UCSD-AML1 (cell line): ENCODE measurements at regions not wholly inside any gene's neighbourhood (a gene's known extent, or its start where the extent isn't known, plus 50 kb on each side); places are given as distances from the start of the nearest gene placed in this dataset.
"Not testable (repeated sequence)": the region's sequence is repeated elsewhere in the genome, so short reads cannot be mapped to it uniquely, and the experiment has no call there.

Experiments used
- DNase-seq: peaks from one replicate; lab custom pipeline; 2025; ENCODE audit not compliant: unreplicated experiment; lab: John Stamatoyannopoulos, UW

DNA sequence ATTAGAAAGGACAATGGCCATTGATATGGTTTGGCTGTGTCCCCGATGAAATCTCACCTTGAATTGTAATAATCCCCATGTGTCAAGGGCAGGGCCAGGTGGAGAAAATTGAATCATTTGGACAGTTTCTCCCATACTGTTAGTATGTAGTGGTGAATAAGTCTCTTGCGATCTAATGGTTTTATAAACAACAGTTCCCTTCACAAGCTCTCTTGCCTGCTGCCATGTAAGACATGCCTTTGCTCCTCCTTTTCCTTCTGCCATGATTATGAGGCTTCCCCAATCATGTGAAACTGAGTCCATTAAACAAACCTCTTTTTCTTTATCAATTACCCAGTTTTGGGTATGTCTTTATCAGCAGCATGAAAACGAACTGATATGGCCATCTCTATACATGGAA is 302.7 kb downstream of the SFMBT2 start:
- no peak for DNase-seq

DNA sequence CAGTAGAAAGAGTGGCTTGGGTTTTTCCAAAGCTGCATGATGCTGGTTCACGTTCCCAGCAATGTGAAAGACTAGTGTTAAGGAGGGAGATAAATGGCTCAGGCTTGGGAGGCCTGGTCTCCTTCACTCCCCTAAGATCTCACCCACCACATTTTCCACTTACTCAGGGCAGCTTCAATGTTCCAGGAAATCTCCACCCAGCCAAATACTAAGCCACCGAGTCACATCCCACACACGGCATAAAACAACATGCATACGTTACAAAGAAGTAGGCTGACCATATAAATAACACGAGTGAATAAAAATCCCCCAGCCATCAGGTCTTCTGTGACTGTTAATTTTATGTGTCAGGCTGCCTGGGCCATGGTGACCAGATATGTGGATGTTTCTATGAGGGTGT is 303.5 kb downstream of the SFMBT2 start:
- DNase-seq: no peak

DNA sequence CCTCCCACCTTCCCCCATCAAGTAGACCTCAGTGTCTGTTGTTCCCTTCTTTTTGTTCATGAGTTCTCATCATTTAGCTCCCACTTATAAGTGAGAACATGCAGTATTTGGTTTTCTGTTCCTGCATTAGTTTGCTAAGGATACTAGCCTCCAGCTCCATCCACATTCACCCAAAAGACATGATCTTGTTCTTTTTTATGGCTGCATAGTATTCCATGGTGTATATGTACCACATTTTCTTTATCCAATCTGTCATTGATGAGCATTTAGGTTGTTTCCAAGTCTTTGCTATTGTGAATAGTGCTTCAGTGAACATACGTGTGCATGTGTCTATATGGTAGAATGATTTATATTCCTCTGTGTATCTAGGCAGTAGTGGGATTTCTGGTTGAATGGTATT is 306.5 kb downstream of the SFMBT2 start:
- not testable (repeated sequence) for DNase-seq

DNA sequence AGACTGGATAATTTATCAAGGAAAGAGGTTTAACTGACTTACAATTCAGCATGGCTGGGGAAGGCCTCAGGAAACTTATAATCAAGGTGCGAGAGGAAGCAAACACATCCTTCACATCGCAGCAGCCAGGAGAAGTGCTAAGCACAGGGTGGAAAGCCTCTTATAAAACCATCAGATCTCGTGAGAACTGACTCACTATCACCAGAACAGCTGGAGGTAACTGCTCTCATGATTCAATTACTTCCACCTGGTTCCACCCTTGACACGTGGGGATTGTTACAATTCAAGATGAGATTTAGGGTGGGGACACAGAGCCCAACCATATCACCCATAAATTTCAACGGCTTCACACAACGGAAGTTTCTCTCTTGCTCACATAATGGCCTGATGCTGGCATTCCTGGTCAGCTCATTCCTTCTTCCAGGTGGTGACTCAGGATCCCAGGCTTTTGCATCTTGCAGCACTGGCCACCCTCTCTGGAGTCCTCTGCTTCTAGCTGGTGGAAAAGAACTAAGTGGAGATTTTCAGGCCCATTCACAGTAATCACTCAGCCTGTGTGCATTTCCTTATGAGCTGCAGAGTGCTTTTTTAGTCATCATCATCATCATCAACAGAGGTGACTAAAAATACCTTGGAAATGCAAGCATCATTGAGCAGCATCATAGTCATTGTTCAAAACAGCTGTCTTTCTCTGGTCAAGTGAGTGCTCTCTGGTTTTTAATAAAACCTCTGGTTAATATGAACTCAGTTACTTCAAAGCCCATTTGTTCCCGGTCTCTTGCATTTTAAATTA is 308.1 kb downstream of the SFMBT2 start:
- no peak for DNase-seq

DNA sequence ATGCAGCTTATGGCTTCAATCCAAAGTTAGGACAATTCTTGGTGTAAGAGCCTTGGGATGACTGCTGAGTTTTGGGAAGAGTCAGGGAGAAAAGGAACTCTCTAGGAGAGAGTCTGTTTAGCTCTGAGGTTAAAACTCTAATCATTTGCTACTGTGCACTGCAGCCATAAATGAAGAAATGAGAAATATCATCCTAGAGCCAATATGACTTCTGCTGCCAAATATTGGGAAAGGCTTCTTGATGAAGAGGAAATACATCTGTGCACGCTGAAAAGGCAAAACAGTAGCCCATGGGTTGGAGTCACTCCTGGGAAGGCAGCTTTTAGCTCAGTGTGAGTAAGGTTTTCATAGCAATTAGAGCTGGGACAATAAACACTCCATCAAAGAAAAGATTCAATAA is 308.8 kb downstream of the SFMBT2 start:
- DNase-seq: no peak

DNA sequence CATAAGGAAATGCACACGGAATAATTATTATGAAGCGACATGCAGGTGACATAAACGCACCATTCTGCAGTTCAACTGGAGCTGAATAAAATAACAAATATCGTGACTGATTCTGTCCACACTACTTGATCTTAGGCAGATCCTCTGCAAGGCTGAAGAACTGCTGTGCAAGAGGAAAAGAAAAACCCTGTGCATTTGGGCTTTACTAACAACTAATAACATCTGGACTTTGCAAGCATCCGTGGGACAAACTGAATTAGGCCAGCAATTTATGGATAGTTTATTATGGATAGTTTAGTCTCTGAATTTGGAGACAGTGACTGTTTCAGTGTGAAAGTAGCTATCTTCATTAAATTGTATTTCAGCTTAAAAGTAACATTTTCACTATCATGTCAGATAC is 309.4 kb downstream of the SFMBT2 start:
- DNase-seq: no peak

DNA sequence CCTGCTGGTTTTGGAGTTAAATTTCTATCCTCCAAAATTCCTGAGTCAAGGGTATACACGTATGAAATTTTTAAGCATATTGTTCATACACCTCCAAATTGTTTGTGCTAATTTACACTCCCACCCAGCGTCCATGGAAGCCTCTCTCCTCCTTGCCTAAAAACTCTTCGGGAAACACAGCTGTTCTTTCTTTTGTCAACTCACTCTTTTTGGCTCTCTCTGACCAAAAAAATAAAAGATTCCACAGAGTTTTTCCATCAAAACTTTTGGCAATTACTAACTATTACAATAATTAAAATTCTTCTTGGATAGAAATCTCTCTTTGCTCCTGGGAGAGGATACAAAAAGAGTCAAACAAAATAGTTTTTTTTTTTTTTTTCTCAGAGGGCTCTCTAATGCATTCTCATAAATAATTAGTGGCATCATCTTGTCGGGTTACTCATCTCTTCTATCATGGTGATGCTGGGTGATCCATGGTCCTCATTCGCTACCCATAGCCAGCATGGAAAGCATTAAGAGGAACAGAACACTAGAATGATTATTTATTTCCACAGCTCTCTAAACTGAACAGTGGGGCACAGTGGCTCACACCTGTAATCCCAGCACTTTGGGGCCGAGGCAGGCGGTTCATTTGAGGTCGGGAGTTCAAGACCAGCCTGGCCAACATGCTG is 310.7 kb downstream of the SFMBT2 start:
- DNase-seq: no peak

DNA sequence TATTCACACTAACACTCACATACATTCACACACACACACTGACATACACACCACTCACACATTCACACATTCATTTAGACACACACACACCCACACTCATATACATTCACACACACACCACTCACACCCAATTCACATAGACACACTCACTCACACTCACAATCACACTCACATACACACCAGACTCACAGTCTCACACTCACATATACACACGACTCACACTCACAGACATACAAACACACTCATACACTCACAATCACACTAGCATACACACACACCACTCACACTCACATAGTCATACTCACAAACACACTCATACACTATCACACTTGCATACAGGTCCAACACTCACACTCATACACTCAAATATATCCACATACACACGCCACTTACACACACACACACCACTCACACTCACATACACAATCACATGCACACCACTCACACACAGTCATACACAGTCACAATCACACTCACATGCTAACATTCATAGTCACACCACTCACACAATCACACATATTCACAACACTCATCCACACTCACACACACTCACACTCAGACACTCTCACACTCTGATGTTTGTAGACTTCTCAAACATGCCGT is 312.6 kb downstream of the SFMBT2 start:
- no peak for DNase-seq

DNA sequence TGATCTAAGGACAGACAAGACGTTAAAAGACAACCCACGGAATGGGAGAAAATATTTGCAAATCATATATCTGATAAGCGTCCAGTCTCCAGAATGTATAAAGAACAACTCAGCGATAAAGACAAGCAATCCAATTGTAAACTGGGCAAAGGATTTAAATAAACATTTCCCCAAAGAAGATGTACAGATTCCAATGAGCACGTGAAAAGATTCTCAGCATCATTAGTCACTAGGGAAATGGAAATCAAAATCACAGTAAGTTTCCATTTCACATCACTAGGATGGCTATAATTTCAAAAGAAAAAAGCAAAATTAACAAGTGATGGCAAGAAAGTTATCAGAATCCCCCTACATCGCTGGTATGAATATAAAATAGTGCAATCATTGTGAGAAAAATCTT is 316.1 kb downstream of the SFMBT2 start:
- no peak for DNase-seq

DNA sequence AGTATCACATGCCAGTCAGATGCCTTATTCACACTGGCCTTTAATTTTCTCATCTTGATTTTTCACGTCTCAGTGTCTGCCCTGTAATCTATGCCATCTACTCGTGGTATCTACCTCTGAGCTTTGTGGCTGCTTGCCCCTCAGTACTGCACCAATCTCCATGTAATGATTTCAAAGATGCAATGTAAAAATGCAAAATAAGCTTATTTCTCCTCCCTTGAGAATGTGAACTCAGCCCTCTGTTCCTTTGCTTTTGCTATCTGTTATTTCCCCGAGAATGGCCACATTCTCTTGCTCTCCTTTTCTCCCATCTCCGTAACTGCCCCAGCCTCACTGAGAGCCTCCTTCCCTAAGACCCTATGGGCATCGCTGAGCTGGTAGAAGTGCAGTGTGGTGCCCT is 317.5 kb downstream of the SFMBT2 start:
- DNase-seq: no peak

DNA sequence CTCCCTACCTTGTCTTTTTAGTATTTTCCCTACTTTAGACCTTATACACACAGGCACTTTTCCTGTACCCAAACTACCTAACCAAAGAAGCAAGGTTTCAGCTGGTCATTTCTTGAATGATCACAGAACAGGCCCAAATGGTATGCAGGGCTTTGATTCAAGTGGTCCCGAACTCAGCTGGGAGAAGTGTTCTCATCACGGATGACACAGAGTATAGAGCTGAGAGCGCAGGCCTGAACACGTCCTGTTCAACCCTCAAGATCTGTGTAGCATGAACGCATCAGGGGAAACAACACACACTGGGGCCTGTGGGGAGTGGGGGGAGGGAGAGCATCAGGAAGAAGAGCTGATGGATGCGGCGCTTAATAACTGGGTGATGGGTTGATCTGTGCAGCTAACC is 318.2 kb downstream of the SFMBT2 start:
- no peak for DNase-seq

DNA sequence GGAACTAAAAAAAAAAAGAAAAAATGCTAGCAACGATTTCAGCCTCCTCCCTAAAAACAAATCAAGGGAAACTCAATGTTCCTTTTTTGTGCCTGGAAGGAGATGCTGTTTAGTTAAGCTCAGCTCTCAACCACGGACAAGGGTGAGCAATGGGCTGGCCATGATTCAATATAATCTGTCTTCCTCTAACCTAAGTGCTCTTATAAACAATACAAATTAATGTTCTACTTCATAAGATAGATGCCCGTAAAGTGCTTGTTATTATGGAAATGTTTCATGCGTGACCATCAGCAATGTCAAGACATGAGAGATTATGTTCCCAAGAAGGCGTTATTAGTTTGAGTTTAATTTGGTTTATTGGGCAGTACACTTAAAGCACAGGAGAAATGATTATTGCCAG is 320.3 kb downstream of the SFMBT2 start:
- no peak for DNase-seq

DNA sequence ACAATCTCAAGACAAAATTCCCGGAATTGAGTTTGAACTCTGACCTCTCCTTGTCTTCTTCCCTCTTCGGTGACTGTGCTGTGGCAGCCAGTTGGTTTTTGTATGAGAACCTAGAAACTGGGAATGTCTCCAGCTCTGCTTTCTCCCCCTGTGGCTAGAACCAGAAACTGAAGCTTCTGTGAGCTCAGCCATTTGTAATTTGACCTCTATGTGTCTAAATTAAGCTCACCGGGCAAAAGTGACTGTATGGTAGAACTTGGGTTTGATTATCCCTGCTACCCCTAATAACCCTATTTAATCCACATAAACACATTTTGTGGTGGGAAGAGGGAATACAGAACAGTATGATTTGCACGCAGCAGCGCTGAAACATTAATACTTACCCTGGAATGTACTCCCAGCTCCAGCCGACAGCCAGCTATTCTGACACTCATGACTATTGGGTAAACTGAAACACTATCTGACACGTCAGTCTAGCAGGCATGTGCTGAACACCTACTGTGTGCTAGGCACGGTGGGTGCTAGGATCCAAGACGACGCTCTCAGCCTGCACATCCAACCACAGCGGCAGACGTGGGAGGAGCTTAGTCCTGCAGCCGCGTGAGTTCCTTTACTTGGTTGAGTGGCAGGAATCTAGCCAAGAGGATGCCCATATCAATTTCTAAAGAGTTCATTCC is 324.8 kb downstream of the SFMBT2 start:
- no peak for DNase-seq

DNA sequence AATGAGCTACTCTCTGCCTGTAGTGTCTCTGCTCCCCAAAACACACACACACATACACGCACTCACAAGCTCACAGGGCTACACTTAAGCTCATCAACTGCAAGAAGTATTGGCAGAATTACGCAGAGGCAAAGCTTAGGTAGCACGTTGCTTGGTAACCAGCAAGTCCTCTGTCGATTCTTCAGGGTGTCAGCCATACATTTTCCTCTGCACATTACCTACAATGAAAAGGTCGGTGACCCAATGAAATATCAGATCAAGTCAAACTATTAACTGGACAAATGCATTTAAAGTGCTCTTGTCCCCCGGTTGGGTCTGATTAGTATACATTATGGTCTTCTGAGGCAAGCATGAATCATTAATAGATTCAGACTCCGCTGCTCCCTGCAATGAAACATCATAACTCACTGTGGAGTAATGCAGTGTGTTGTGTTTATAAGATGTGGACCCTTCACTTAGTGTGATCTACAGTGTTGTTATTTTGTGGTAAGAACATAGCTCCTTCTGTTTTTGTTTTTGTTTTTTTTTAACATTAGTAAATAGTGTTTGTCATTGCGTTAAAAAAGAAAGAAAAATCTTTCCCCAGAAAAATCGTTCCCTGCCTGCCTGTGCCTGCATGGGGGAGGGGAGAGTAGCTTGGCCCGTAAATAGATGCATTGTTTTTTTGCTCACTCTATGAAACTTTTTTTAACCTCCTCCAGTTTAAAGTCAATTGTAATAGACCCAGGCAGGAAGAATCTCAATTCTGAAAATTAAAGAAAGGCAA is 325.5 kb downstream of the SFMBT2 start:
- no peak for DNase-seq

DNA sequence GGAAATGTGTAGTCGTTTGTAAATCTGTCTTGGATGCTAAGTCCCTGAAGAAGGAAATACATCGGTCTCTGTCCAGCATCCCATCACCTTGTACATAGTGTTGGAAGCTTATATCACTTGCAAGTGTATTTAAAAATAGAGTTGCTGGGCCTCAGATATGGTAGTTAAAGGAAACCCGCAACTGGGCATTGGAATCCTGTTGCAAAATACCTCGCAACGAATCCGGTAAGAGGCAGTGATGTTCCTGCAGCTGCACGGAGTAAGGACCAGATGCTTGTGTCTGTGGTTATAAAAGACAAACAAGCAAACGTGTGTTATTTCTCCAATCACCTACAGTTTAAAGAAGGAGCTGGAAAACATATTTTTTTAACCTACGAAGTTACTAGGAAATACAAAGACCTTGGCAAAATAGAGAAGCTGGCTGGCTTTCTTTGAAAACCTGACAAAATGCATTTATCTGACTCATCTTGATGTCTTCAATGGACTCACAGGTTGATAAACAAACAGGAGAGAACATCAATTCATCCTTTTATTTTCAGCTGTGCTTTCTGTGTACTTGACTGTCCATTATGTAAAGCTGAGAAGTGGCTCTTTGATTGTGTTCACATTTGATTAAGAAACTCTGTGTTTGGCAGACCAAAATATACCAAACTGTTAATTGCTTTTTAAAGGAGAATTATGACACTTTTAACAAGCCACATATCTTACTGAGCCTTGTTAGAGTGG is 326.4 kb downstream of the SFMBT2 start:
- DNase-seq: peak; percentile 17

DNA sequence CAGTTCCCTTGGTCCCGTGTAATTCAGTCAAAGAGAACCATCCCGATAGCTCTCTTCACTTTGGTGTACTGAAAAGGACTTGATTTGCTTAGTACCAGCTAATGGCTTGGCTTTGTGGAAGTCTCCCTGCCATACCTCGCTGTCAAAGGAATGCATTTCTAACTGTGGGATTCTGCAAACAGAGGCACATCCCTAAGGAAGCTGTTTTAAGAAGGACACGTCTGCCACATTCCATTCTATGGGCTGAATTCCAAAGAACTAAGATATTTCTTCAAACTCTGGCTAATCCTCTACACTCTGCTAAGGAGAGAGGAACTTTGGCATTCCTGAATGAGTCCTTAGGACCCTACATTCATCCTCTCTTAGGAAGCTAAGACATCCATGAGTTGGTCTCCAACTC is 327.9 kb downstream of the SFMBT2 start:
- DNase-seq: no peak

DNA sequence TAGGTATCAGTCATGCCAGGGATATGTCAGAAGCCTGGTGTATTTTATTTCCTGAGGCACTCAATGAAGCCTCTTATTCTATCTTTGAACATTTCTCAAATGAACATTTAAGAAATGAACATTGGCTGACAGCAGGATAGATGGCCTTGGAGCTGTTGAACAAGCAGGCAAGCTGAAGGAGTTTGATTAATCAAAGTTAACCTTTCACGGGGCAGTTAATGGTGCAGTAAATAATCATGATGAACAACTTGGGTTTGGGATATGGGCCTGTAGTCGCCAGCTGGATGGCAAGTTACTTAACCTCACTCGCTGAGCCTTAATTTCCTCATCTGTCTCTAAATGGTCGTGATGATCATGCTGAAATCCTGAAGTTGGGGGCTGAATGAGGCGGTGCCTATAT is 333.0 kb downstream of the SFMBT2 start:
- DNase-seq: no peak

DNA sequence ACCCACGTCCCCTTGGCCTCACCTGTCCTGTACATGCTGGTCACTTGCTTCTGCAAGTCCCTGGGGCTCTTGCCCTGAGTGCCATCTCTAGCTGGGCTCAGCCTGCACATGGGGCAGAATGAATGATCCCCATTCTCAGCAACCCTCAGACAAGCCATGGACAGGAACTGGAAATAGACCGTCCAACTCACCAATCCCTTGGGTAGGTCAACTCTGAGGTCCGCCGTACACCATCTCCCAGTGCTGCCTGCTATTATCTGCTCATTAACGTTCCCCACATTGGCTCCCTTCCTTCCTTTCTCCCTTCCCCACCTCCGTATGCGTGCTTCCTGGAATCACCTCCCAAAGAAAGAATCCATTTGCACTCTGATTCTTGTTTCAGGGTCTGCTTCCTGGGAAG is 335.0 kb downstream of the SFMBT2 start:
- DNase-seq: no peak

DNA sequence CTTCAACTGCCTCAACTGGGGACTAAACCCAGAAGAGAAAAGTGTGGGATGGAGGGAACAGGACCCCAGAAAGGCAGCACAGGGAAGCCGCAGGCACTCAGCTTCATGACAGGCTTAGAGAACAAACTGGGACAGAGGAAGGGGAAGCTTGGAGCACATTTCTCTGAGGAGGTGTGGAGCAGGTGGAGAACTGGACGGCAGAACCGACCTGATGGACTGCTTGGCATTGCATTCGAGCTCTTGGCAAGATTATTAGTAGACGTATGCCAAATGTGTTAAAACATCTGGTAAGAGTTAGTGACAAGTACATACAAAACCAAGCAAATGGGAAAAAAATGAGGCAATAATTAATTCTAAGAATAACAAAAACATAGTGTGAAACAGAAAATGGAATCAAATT is 335.7 kb downstream of the SFMBT2 start:
- no peak for DNase-seq

DNA sequence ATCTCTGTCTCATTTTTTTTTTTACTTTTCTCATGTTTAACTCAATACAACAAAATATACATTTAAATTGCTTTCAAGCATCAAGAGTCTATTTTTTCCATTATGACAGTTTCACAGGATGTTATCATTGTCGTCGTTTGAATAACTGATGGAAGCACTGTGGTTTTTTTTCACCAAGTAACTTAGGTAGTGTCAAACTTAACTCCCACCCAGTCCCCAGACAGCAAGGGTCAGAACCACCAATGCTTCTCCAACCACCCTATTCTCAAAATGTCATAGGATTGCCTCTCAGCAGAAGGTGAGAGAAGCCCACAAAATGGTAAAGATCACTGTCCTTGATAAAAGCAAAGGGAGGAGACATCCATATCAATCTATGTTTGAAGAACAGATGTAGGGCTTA is 339.4 kb downstream of the SFMBT2 start:
- DNase-seq: no peak
